ENCODE measurements at regions not wholly inside any gene's neighbourhood (a gene's known extent, or its start where the extent isn't known, plus 50 kb on each side); places are given as distances from the start of the nearest gene placed in this dataset.

DNA sequence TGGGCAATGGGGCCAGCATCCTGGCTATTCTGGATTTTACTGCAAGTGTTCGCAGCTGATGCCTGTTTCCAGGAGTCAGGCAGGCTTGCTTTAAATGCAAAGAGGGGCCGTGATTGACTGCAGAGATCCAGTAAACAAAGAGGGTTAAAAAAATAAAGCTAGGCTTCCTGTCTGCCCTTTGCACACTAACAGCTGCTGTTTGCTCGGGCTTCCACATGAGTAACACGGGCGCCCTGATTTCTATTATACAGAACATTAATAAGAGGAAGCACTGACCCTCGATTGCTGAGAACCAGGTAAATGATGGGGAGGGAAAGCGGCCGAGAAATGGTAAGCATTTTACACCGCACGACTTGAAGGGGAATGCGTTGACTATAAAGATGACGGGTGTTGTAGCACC is 254.2 kb upstream of the ZNF507 start:
- TF ChIP-seq, protein P1, sequence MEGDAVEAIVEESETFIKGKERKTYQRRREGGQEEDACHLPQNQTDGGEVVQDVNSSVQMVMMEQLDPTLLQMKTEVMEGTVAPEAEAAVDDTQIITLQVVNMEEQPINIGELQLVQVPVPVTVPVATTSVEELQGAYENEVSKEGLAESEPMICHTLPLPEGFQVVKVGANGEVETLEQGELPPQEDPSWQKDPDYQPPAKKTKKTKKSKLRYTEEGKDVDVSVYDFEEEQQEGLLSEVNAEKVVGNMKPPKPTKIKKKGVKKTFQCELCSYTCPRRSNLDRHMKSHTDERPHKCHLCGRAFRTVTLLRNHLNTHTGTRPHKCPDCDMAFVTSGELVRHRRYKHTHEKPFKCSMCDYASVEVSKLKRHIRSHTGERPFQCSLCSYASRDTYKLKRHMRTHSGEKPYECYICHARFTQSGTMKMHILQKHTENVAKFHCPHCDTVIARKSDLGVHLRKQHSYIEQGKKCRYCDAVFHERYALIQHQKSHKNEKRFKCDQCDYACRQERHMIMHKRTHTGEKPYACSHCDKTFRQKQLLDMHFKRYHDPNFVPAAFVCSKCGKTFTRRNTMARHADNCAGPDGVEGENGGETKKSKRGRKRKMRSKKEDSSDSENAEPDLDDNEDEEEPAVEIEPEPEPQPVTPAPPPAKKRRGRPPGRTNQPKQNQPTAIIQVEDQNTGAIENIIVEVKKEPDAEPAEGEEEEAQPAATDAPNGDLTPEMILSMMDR (IDR thresholded peaks at IDR 0.05; ENCODE audit: poor library complexity) = no peak
- TF ChIP-seq EZH2 (IDR thresholded peaks at IDR 0.05; ENCODE audit: borderline replicate concordance) = no peak
